ENCODE measurements at regions not wholly inside any gene's neighbourhood (a gene's known extent, or its start where the extent isn't known, plus 50 kb on each side); places are given as distances from the start of the nearest gene placed in this dataset.
"Not testable (repeated sequence)": the region's sequence is repeated elsewhere in the genome, so short reads cannot be mapped to it uniquely, and the experiment has no call there.

DNA sequence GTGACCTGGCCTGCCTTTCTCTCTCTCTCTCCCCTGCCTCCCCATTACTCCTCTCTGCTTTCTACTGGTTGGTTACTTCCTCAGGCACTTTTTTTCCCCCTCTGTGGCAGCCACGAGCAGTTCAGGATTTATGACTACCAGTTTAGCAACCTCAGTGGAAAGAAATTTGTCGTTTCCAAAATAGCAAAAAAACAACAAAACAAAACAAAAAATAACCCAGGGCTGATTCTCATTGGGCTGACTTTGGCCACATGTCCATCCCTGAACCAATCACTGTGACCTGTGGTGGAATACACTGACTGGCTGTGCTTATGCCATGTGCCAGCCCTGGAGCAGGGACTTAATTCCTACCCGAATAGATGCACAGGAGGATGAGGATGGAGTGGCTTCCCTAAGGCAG lies 137.4 kb downstream of the TFAP2C start:
- no peak for DNase-seq

DNA sequence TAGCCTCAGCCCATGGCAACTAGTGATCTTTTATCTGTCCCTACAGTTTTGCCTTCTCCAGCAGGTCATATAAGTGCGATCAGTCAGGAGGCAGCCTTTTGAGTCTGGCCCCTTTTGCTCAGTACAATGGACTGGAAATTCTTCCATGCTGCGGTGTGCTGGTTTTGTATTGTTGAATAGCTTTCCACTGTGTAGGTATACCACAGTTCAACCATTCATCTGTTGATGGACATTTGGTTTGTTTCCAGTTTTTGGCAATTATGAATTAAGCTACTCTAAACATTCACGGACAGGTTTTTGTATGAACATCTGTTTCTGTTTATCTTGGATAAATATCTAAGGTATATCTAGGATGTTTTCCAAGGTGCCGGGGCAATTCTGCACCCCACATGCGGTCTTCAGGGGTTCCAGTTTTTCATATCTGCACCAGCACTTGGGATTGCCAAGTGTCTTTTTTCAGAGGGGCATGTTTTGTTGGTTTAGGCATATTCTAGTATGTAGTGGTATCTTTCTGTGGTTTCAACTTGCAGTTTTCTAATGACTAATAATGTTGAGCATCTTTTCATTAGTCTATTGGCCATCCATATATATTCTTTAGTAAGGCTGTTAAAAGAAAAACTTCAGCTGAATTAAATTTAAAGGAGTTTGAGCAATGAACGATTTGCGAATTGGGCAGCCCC lies 141.0 kb downstream of the TFAP2C start:
- DNase-seq = no peak

DNA sequence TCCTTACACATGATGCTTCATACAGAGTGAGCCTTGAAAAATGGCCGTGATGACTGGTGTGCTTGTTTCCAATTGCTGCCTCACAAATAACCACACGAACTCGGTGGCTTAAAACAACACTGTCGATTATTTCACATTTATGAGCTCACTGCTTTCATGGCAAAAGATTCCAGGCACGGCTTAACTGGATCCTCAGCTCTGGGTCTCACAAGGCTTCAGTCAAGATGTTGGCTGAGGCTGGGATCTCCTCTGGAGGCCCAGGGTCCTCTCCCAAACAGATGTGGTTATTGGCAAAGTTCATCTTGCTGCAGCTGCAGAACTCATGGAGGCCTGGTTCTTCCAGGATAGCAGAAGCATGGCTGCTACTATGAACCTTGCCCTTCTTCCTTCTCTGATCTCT lies 144.6 kb downstream of the TFAP2C start:
- DNase-seq = no peak

DNA sequence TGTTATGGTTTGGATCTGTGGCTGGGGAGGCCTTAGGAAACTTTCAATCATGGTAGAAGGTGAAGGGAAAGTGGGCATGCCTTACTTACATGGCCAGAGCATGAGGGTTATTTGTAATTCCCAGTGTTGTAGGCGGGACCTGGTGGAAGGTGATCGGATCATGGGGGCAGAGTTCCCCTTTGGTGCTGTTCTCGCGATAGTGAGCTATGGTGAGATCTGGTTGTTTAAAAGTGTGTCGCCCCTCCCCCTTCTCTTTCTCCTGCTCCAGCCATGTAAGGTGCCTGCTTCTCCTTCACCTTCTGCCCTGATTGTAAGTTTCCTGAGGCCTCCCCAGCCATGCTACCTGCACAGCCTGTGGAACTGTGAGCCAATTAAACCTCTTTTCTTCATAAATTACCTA lies 145.8 kb downstream of the TFAP2C start:
- DNase-seq = no peak

DNA sequence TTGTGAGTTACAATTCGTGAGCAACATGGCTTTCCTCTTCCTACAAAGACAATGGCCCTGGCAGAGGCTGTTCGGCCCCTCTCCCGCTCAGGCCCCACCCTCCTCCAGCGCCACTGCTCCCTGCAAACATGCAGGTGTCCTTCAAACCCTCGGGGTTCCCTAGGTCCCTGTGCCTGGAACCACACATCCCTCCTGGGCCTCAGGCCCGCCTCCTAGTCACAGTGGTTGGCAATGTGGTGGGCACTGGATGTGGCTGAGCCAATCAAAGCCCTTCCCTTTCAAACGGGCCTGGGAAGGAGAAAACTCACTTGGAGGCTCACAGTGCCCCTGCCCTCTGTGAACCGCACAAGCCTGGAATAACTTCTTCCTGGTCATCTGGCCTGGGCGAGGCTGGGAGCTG lies 147.2 kb downstream of the TFAP2C start:
- no peak for DNase-seq

DNA sequence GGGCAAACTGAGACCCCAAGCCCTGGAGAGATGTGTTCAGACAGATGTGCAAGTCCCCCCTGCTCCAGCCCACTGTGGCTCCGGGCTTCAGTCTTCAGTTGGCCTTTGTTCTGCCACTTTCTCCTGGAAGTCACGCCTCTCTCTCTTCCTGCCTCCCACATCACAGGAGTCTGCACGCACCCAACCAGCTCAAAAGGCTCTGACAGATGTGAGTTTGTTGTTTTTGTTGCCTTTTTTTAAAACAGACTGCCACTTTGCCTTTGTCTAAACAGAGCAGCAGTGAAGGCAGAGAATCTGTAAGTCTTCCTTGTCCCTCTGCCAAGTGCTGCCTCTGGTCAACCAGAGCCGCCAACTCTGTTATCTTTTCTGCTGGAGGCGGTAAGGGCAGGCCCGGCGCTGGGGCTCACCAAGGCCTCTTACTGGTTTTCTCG lies 149.7 kb downstream of the TFAP2C start:
- no peak for DNase-seq

DNA sequence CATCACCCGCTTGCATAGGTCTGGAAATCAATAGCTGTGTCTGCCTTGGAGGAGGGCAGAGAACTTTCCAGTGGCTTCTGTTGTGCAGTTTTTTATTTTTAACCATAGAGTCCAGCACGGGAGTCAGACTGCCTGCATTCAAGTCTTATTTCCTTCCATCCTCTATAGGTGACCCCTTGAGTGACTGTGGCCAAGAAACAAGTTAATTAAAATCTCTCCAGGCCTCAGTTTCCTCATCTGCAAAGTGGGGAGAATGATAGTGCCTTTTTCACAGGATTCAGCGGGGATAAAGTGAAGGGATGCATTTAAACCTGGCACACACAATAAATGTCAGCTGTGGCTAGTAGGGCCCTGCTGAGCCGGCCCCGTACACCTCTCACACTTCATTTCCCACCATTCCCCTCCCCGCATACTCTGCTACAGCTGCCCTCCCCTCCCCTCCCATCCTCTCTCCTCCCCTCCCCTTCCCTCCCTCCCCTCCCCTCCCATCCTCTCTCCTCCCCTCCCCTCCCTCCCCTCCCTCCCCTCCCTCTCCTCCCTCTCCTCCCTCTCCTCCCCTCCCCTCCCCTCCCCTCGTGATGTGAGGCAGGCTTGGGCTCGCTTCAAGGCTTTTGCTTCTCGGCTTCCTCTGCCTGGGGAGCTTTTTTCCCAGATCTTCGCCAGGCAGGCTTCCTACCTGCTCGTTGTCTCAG lies 150.5 kb downstream of the TFAP2C start:
- no peak for DNase-seq

DNA sequence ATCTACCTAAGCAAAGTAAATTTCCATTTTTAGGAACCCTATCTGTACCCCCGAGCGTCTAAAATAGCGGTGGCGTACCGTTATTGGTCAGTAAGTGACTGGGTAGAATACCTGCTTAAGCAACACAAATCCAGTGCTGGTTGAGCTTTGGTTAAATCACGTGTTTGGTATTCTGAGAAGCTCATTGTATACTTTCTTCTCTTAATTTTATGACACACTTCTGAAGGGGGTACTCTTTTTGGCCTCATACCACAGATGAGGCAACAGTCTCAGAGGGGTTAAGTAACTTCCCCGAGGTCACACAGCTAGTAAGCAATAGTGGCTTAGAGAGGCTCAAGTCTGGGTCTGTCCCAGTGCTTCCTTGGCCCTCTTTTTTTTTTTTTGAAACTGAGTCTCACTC lies 151.2 kb downstream of the TFAP2C start:
- DNase-seq = no peak

DNA sequence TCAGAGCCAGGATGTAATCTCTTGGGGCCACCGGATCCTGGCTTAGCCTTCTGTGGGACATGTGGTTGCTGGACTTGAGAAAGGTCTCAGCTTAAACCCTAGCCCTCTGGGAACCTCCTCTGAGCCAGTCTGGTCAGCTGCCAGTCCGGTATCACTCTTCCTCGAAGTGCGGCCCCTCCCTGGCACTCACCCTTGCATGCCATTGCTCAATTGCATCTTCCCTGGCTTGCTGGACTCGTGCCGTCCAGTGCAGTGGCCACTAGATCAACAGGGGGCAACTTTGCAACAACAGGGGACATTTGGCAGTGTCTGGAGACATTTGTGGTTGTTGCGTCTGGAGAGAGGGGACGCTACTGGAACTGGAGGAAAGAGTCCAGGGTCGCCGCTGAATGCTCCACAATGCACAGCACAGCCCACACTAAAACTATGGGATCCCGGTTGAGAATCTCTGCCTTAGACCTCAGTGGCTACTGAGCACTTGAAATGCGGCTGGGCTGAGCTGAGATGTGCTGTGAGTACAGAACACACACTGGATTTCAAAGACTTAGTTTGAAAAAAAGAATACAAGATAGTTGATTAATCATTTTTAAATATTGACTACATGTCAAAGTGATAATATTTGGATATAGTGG lies 152.1 kb downstream of the TFAP2C start:
- peak in 1 of 56 donors; percentile 2 for DNase-seq

DNA sequence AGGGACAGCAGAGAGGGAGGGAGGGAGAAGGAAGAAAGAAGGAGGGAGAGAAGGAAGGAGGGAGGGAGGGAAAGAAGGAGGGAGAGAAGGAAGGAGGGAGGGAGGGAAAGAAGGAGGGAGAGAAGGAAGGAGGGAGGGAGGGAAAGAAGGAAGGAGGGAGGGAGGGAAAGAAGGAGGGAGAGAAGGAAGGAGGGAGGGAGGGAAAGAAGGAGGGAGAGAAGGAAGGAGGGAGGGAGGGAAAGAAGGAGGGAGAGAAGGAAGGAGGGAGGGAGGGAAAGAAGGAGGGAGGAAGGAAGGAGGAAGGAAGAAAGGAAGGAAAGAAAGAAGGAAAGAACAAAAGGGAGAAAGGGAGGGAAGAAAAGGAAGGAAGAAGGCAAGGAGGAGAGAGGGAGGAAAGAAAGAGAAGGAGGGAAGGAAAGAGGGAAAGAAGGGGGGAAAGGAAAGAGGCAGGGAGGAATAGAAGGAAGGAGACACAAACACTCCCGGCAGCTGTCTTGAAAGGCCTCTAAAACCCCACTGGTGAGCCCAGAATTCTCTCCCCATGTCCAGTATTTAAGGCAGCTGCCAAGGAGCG lies 153.0 kb downstream of the TFAP2C start:
- not testable (repeated sequence) for DNase-seq

DNA sequence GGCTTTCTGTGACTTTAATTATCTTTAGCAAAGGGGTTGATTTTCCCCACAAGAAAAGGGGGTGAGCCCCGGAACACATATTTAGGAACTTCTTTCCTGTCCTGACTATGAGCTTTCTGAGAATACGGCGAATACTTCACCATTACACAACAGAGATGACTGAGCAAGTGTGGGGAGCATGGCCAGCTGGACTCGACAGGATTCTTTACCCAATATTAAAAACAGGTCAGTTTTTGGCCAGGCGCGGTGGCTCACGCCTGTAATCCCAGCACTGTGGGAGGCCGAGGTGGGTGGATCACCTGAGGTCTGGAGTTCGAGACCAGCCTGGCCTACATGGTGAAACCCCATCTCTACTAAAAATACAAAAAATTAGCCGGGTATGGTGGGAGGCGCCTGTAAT lies 153.7 kb downstream of the TFAP2C start:
- DNase-seq = not testable (repeated sequence)

DNA sequence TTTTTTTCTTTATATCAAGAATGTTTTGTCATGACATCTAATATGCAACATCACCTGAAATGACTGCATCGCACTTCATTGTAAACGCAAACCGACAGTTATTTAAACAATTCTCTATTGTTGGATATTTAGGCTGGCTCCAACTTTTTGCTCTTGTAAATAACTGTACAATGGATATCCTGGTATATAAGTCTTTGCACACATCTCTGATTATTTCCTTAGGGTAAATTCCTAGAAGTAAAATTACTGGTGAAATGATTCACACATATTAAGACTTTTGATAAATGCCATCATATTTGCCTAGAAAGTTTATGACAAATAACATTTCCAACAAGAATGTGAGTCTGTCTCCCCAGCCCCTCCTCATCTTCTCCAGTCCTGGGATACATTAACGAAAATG lies 154.7 kb downstream of the TFAP2C start:
- DNase-seq = no peak

DNA sequence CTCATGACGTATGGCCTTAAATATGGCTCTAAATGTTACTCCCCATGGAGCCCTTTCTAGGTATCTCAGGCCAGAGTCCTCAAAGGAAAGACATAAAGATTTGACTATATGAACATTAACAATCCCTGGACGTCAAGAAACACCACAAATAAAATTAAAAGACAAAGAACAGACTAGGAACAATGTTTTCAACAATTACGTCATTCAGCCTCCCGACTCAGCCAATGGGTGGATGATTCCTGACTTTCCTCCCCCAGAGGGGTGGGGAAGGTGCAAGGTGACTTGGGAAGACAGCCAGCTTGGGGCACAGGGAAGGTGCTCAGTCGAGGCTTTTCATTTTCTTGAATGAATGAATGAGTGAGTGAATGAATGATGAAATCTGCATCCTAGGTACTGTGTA lies 157.4 kb downstream of the TFAP2C start:
- no peak for DNase-seq

DNA sequence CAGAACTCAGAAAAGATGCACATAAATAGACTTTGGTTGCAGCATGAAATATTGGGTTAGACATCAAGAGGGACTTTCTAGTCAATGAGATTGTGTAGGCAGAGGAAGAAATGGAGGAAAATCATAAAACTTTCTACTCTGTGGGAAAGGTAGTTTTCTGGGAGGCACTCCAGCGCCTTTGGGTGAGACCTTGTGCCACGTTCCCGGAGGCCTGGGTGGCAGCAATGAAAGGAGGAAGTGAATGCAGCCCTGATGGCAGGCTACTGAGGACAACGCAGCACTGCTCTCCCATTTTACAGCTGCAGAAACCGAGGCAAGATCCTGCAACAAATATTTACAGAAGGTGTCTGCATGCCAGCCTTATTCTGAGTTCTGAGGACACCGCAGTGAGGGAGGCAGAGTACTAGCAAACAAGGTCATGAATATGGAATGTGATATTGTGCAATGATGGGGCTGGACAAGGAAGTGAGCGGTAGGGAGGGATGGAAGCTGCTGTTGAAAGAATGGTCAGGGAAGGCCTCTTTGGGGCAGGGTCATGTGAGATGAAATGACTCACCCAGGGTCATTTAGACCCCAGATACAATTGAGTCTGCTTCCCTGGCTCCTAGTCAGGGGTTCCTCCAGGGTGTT lies 159.1 kb downstream of the TFAP2C start:
- no peak for DNase-seq

DNA sequence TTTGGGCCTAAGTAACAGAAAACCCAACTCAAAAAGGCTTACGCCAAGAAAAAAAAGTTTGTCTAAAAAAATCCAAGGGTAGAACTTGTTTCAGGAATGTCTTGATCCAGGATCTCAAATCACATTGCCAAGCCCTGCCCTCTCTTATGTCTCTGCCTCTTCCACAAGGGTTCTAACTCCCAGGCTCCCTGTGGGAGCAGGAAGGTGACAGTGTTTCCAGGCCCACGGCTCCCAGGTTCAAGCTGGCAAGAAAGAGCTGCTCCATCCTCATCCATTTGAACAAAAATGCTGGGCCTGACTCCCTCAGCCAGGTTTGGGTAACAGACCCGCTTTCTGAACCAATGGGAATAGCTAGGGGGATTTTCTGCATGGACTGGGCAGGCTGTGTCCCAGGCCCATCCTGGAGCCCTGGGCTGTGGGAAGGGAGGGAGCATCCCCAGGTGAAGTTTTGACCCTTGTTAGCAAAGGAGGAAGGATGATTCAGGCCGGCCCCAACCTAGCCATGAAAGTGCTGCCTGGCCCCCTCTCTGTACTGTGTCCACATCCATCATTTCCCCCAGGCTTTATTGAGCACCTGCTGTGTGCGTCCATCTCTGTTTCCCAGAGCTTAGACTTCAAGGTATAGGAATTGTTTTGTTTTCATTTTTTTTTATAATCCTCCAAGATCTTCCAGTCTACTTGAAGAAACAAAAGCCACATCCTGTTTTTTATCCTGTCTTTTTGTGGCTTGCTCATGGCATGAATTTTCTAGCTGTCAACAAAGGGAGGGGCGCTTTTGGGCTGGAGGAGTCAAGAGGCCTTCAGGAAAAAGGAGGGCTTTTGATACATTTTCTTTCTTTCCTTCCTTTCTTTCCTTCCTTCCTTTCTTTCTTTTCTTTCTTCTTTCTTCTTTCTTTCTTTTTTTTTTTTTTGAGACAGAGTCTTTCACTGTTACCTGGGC lies 159.8 kb downstream of the TFAP2C start:
- DNase-seq = no peak

DNA sequence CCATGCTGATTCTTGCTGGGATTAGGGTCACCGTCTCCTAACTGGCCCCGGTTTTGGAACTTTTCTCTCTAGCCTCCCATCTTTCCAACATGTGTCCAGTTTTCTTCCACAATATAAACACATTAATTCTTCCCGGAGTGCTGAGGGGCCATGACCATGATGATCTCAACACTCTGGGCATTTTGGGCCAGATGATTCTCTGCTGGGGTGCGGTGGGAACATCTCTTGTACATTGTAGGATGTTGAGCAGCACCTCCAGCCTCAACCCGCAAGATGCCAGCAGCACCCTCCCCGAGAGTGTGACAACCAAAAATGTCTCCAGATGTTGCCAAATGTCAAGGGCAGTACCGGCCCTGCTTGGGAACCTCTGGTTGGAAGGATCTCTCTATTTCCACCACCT lies 164.8 kb downstream of the TFAP2C start:
- no peak for DNase-seq

DNA sequence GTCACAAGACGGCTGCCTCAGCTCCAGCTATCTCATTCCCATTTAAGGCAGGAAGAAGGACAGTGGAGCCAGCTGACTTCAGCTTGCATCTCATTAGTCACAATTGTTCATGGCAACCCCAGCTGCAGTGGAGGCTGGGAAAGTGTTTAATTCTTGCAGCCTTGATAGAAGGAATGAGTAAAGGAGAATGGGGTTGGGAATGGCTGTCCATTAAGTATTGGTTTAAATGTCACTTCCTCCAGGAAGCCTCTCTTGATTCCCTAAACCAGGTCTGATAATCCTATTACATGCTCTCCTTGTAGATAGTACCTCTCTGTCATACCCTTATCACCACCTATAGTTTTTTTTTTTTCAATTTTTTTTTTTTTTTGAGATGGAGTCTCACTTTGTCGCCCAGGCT lies 166.4 kb downstream of the TFAP2C start:
- no peak for DNase-seq

DNA sequence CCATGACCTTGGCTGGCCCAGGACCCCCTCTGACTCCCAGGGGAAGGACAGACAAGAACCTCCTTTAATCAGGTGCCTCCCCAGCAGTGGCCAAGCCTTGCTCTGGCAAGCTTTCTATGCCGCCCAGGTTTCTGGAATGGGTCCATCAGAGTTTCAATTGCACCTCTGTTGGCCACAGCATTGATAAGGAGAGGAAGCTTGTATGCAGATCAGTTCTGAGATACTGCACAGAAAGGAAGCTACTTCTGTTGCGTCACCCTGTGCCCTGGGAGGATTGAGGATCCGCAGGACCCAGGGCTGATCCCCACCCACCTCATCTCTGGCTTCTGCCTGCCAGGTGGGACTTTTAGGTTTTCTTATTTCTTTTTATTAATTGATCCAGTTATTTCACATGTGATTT lies 167.2 kb downstream of the TFAP2C start:
- DNase-seq = no peak

DNA sequence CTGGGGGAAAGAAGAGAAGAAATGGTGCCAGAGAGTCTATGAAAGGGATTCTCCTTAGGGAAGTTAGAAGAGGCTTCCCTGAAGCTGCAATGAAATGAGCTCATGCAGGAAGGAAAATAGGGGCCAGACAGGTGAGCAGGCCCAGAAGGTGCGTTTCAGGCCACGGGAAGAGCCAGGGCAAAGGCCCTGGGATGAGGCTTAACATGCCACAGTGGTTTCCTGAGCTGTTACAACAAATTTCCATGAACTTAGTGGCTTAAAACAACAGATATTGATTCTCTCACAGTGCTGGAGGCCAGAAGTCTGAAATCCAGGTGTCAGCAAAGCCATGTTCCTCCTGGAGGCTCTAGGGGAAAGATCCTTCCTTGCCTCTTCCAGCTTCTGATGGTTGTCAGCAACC lies 167.9 kb downstream of the TFAP2C start:
- DNase-seq = no peak

DNA sequence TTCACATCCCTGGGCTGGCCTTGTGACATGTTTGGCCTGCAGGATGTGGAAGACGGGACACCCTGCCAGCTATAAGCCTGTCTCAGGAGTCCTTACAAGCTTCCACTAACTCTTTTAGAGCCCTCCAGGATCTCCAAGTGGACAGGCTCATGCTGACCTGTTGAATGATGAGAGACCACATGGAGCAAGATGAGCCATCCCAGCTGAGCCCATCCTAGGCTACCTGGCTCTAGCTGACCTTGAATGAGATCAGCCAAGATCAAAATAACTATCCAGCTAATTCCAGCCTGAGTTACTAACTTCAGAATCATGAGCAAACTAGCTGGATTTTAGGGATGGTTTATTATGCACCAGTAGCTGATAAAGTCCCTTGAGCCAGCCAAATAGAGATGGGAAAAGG lies 169.5 kb downstream of the TFAP2C start:
- DNase-seq = no peak

DNA sequence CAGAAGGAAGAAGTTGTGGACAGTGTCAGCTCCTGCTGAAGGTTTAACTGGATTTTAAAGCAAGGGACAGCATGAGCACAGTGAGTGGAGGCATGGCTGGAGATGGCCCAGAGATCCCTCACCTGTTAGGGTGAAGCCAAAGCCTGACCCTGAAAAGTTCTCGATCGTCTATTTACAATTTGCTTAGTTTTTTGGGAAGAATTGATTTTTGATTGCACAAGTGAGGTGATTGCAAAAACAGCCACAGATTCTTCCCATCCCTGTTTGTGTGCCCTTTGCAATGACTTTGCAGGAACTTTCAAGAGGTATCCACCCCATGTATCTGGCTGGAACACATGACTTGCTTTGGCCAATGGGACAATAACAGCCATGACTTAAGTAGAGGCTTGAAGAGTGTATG lies 170.1 kb downstream of the TFAP2C start:
- no peak for DNase-seq

All from amygdala (tissue), 56 donors.